ENCODE measurements at regions not wholly inside any gene's neighbourhood (a gene's known extent, or its start where the extent isn't known, plus 50 kb on each side); places are given as distances from the start of the nearest gene placed in this dataset.

DNA sequence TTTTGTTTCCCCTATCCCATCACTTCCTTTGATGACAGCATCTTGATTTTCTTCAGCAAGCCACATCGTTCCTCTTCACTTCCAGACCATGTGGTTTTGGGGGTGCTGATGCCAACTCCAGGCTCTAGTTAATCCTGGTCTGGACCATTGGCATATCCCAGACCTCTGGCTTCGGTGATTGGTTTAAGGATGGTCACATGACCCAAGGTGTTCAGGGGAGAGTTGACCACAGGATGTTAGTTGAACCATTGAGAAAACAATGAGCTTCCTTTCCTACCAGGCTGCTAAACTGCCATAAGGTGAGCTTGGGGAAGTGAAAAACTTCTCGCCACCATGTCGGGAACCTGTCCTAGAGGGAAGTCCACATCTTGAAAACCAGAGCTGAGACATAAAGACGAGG, 60.9 kb upstream of the TLR3 start:
- no peak for TF ChIP-seq CTCF (IDR thresholded peaks at IDR 0.05; ENCODE audit: borderline replicate concordance, control extremely low read depth, extremely low read depth, insufficient read depth, missing control alignments)

GRCh38 chr4:186009976-186010375, 59.0 kb upstream of the TLR3 start:
- no peak for TF ChIP-seq CTCF (IDR thresholded peaks at IDR 0.05; ENCODE audit: borderline replicate concordance, control extremely low read depth, extremely low read depth, insufficient read depth, missing control alignments)
- in situ Hi-C loops (cut with MboI; ENCODE audit: low sequenced_read_pairs, unreplicated experiment), result loop anchor here (10.0 kb wide), 1 partner anchor 365 kb away; no protein-coding TSS in a partner anchor
- no peak for DNase-seq (ENCODE audit: low spot score)

More for the DNA sequence above, 60.9 kb upstream of the TLR3 start:
- in situ Hi-C loops (cut with MboI; ENCODE audit: low sequenced_read_pairs, unreplicated experiment), result no loop called here
- no peak for DNase-seq (ENCODE audit: low spot score)

DNA sequence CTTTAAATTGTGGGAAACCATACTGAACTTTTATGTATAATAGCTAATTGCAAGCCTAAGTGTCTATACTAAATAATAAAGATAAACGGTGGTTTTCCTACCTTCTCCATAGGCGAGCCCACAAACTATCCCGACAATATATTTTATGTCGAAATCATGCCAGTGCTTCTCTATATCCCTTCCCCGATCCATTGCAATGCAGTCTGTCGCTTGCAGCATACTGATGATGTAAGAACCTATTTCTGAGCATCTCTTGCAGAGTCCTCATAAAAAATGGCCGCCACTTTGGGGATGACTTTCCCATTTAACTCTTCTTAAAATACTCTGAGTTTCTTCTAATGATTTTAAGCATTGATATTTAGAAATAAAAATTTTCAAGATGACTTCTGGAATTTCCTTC, 58.1 kb upstream of the TLR3 start:
- no peak for DNase-seq (ENCODE audit: low spot score)
- in situ Hi-C loops (cut with MboI; ENCODE audit: low sequenced_read_pairs, unreplicated experiment), result loop anchor here (10.0 kb wide), 1 partner anchor 366 kb away; no protein-coding TSS in a partner anchor
- no peak for TF ChIP-seq CTCF (IDR thresholded peaks at IDR 0.05; ENCODE audit: borderline replicate concordance, control extremely low read depth, extremely low read depth, insufficient read depth, missing control alignments)

DNA sequence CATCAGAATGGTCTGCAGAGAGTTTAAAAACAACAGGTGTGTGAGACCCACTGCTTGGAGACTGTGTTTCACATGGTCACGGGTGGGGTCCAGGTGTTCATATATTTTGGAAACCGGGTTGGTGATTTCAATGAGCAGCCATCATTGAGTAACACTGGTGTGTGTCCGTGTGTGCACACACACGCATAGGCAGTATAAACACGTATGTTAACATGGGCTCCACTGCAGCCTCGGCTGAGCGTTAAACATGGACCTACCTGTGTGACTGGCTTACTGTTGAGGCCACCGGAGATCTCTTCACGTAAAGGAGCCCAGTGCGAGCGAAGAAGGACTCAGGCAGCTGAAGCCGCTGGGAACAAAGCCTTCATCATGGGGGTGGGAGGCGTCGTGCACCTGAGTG, 56.9 kb upstream of the TLR3 start:
- in situ Hi-C loops (cut with MboI; ENCODE audit: low sequenced_read_pairs, unreplicated experiment), result loop anchor here (10.0 kb wide), 1 partner anchor 367 kb away; no protein-coding TSS in a partner anchor
- TF ChIP-seq CTCF (IDR thresholded peaks at IDR 0.05; ENCODE audit: borderline replicate concordance, control extremely low read depth, extremely low read depth, insufficient read depth, missing control alignments), result no peak
- DNase-seq (ENCODE audit: low spot score), result no peak

DNA sequence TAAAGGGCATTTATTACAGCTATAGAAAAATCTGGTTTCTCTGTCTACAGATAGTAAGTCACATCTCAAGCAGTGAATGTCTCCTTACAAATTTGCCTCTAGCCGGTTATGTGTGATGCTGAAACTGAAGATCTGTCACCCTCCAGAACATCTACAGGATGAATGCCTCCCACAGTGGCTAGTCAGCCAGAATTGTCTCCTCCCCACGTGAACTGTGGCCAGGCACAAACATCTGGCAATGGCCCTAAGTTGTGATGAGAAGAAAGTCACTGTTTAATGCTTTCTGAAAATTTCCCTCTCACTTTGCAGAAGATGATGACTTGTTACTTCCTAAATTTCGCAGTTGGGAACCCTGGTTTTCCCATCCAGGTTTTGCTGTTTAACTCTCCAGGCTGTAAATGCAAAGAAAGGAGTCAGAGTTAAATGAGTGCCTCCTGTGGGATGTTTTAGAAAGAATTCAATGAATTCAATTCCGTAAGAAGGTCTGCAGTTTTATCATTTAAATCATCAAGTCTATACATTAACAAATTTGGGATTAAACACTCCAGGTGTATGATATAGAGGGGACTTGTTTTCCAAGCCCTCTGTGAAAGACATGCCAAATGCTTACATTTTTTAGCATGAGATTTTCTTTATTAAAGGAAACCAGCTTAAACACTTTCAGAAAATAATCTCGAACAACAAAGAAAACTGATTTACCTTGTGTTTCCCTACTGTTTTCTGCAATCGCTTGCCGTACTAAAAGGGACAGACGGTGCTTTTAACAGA, 55.4 kb upstream of the TLR3 start:
- no peak for TF ChIP-seq CTCF (IDR thresholded peaks at IDR 0.05; ENCODE audit: borderline replicate concordance, control extremely low read depth, extremely low read depth, insufficient read depth, missing control alignments)
- in situ Hi-C loops (cut with MboI; ENCODE audit: low sequenced_read_pairs, unreplicated experiment), result loop anchor here (10.0 kb wide), 1 partner anchor 369 kb away; no protein-coding TSS in a partner anchor
- DNase-seq (ENCODE audit: low spot score), result no peak

DNA sequence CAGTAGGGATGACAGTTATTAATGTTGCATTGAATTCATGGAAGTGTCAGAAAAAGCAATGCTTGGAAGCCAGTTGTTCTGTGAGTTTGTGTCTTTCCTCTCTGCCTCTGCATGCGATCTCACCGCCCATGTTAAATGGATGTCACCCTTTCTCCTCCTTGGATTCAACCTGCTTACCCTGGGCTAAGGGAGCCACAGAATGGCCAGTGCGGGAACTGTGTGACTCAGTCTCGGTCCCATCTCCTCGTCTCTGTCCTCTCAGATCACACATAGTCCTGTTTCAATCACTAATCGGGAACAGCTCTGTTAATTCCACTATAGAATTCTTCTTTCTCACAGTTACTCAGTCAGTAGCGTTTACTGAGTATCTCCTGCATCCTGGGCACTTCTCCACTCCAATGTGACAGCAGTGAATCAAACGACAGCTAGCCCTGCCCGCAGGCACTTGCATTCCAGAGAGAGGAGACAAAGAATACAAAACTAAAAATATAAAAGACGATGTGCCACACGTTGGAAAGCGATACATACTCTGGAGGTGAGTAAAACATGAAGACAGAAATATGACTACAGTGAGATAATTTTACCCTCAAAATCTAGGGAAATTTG, 53.6 kb upstream of the TLR3 start:
- TF ChIP-seq CTCF (IDR thresholded peaks at IDR 0.05; ENCODE audit: borderline replicate concordance, control extremely low read depth, extremely low read depth, insufficient read depth, missing control alignments), result no peak
- in situ Hi-C loops (cut with MboI; ENCODE audit: low sequenced_read_pairs, unreplicated experiment), result loop anchor here (10.0 kb wide), 1 partner anchor 371 kb away; no protein-coding TSS in a partner anchor
- DNase-seq (ENCODE audit: low spot score), result no peak

Measured in GM13976 (cell line).